IMR-90 (cell line): ENCODE measurements at regions not wholly inside any gene's neighbourhood (a gene's known extent, or its start where the extent isn't known, plus 50 kb on each side); places are given as distances from the start of the nearest gene placed in this dataset.

Experiments used
- ATAC-seq: fragments of 200-7000 bp; cut with Tn5 transposase; 2 replicates; pipeline ENCODE4 v1.9.1; 2020; ENCODE audit warnings: low read depth, mild to moderate bottlenecking, moderate library complexity
- BruUV-seq: library from RNA; stranded (reverse); fragments of 400-500 nt; replicated peaks from 2 replicates; lab custom pipeline; 2021; lab: Mats Ljungman, UMichigan
- CTCF ChIA-PET: fragments of 300-600 bp; formaldehyde crosslinking; extraction: SDS; loops from one replicate; lab custom pipeline; 2021; ENCODE audit warnings: antibody characterized with exemption; lab: Yijun Ruan, JAX
- POLR2A ChIA-PET: fragments of 300-600 bp; sonication (Branson Sonifier 250); formaldehyde crosslinking; loops from one replicate; lab custom pipeline; 2022; ENCODE audit warnings: antibody characterized with exemption; ENCODE audit not compliant: unreplicated experiment; lab: Charles Lee
- DNase-seq: peaks from one replicate; pipeline ENCODE4 v3.0.0; 2013
- H2AFZ ChIP-seq: replicated peaks from 2 replicates; pipeline ENCODE3; 2013; ENCODE audit warnings: low read length, mild to moderate bottlenecking; ENCODE audit not compliant: poor library complexity
- H2AK5ac ChIP-seq: 2 replicates; pipeline ENCODE4 v1.6.1; 2013; ENCODE audit warnings: low read depth, low read length, inconsistent platforms
- H2AK9ac ChIP-seq: replicated peaks from 2 replicates; pipeline ENCODE3; 2013; ENCODE audit warnings: mild to moderate bottlenecking, low read depth, low read length, moderate library complexity; ENCODE audit not compliant: poor library complexity
- H2BK120ac ChIP-seq: 2 replicates; pipeline ENCODE4 v1.6.1; 2013; ENCODE audit warnings: low read depth, low read length, inconsistent platforms
- H2BK15ac ChIP-seq: 3 replicates; pipeline ENCODE4 v1.6.1; 2013; ENCODE audit warnings: low read depth, low read length, inconsistent platforms
- H2BK20ac ChIP-seq: 2 replicates; pipeline ENCODE4 v1.6.1; 2013; ENCODE audit warnings: low read depth, mild to moderate bottlenecking, inconsistent platforms, low read length, moderate library complexity
- H2BK5ac ChIP-seq: 2 replicates; pipeline ENCODE4 v1.6.1; 2013; ENCODE audit warnings: mild to moderate bottlenecking, low read depth, low read length, inconsistent platforms; ENCODE audit not compliant: poor library complexity, severe bottlenecking
- H3K14ac ChIP-seq: replicated peaks from 2 replicates; pipeline ENCODE4 v1.6.1; 2013; ENCODE audit warnings: low read depth, low read length, inconsistent platforms
- H3K18ac ChIP-seq: 2 replicates; pipeline ENCODE4 v1.6.1; 2013; ENCODE audit warnings: low read depth, low read length, control low read depth
- H3K23ac ChIP-seq: 2 replicates; pipeline ENCODE4 v1.6.1; 2013; ENCODE audit warnings: low read depth, low read length, inconsistent platforms
- H3K27ac ChIP-seq: 2 replicates; pipeline ENCODE4 v1.5.1; 2013; ENCODE audit warnings: mild to moderate bottlenecking, control low read depth, low read length; ENCODE audit not compliant: insufficient read depth
- H3K27me3 ChIP-seq: 2 replicates; pipeline ENCODE4 v1.6.1; 2013; ENCODE audit warnings: low read length; ENCODE audit not compliant: control insufficient read depth, insufficient read depth
- H3K36me3 ChIP-seq: 2 replicates; pipeline ENCODE4 v1.6.1; 2013; ENCODE audit warnings: low read length, mixed read lengths; ENCODE audit not compliant: control insufficient read depth, insufficient read depth
- H3K4ac ChIP-seq: 2 replicates; pipeline ENCODE4 v1.6.1; 2013; ENCODE audit warnings: low read depth, low read length, inconsistent platforms
- H3K4me1 ChIP-seq: 2 replicates; pipeline ENCODE4 v1.6.1; 2013; ENCODE audit warnings: low read length, mixed read lengths; ENCODE audit not compliant: control insufficient read depth, insufficient read depth
- H3K4me2 ChIP-seq: 2 replicates; pipeline ENCODE4 v1.6.1; 2013; ENCODE audit warnings: low read depth, mild to moderate bottlenecking, control low read depth, low read length, moderate library complexity
- H3K4me3 ChIP-seq: 2 replicates; pipeline ENCODE4 v1.5.1; 2013; ENCODE audit warnings: low read depth, mild to moderate bottlenecking, control low read depth, low read length, moderate library complexity; ENCODE audit not compliant: insufficient read depth
- H3K56ac ChIP-seq: 2 replicates; pipeline ENCODE4 v1.6.1; 2013; ENCODE audit warnings: low read length, inconsistent platforms; ENCODE audit not compliant: insufficient read depth; ENCODE audit errors: extremely low read depth
- H3K79me1 ChIP-seq, 2 experiments: 2 replicates each; pipeline ENCODE4 v1.6.1; 2013; ENCODE audit warnings: low read length in 2 of 2, inconsistent platforms in 1 of 2, low read depth in 1 of 2
- H3K9ac ChIP-seq: 2 replicates; pipeline ENCODE4 v1.6.1; 2013; ENCODE audit warnings: low read depth, low read length, control low read depth
- H3K9me1 ChIP-seq: 2 replicates; pipeline ENCODE4 v1.6.1; 2013; ENCODE audit warnings: low read length, inconsistent platforms; ENCODE audit not compliant: insufficient read depth
- H3K9me3 ChIP-seq: 2 replicates; pipeline ENCODE4 v1.6.1; 2013; ENCODE audit warnings: low read length; ENCODE audit not compliant: control insufficient read depth, insufficient read depth
- H4K20me1 ChIP-seq: 2 replicates; pipeline ENCODE4 v1.6.1; 2013; ENCODE audit warnings: low read length, inconsistent platforms; ENCODE audit not compliant: insufficient read depth
- H4K5ac ChIP-seq: 2 replicates; pipeline ENCODE4 v1.6.1; 2013; ENCODE audit warnings: mild to moderate bottlenecking, low read depth, low read length, control low read depth
- H4K8ac ChIP-seq, 2 experiments: 2 replicates each; pipeline ENCODE4 v1.6.1; 2013; ENCODE audit warnings: low read depth in 2 of 2, low read length in 2 of 2, control low read depth in 1 of 2, inconsistent platforms in 1 of 2
- H4K91ac ChIP-seq: 2 replicates; pipeline ENCODE4 v1.6.1; 2013; ENCODE audit warnings: low read depth, low read length, inconsistent platforms; ENCODE audit not compliant: insufficient read depth
- BHLHE40 ChIP-seq: fragments of 150-350 bp; IDR thresholded peaks from 2 replicates; pipeline ENCODE4 v1.6.1; 2016; ENCODE audit warnings: mild to moderate bottlenecking, low read depth, low read length
- CEBPB ChIP-seq: IDR thresholded peaks from 2 replicates; pipeline ENCODE4 v1.6.1; 2012; ENCODE audit warnings: low read depth, low read length, improper control_type of control experiment
- CHD1 ChIP-seq: IDR thresholded peaks from 2 replicates; pipeline ENCODE4 v1.6.1; 2012; ENCODE audit warnings: low read depth, low read length, improper control_type of control experiment
- CTCF ChIP-seq: conservative IDR thresholded peaks from 2 replicates; pipeline ENCODE4 v1.5.1; 2012; ENCODE audit warnings: mild to moderate bottlenecking, low read depth, low read length, improper control_type of control experiment
- ELK1 ChIP-seq: fragments of 150-350 bp; IDR thresholded peaks from 2 replicates; pipeline ENCODE4 v1.6.1; 2016; ENCODE audit warnings: low read depth, mild to moderate bottlenecking, low read length, moderate library complexity, borderline replicate concordance
- FOS ChIP-seq: fragments of 150-350 bp; IDR thresholded peaks from 2 replicates; pipeline ENCODE4 v1.6.1; 2016; ENCODE audit warnings: low read depth, low read length
- MAFK ChIP-seq: IDR thresholded peaks from 2 replicates; pipeline ENCODE4 v1.6.1; 2012; ENCODE audit warnings: low read depth, low read length, improper control_type of control experiment
- MXI1 ChIP-seq: IDR thresholded peaks from 2 replicates; pipeline ENCODE4 v1.6.1; 2012; ENCODE audit warnings: low read depth, mild to moderate bottlenecking, low read length, moderate library complexity, borderline replicate concordance
- NFE2L2 ChIP-seq: fragments of 150-350 bp; IDR thresholded peaks from 2 replicates; pipeline ENCODE4 v1.6.1; 2016; ENCODE audit warnings: low read depth, mild to moderate bottlenecking, low read length
- POLR2A ChIP-seq: IDR thresholded peaks from 2 replicates; pipeline ENCODE4 v1.6.1; 2012; ENCODE audit warnings: mild to moderate bottlenecking, low read depth, low read length
- RAD21 ChIP-seq: IDR thresholded peaks from 2 replicates; pipeline ENCODE4 v1.6.1; 2012; ENCODE audit warnings: low read length, improper control_type of control experiment
- RCOR1 ChIP-seq: IDR thresholded peaks from 2 replicates; pipeline ENCODE4 v1.6.1; 2012; ENCODE audit warnings: mild to moderate bottlenecking, low read length, improper control_type of control experiment; ENCODE audit not compliant: insufficient replicate concordance
- USF2 ChIP-seq: fragments of 150-350 bp; IDR thresholded peaks from 2 replicates; pipeline ENCODE4 v1.6.1; 2017; ENCODE audit warnings: mild to moderate bottlenecking, antibody characterized with exemption, low read length, low read depth
- WGBS, 2 experiments: methylation state at CpG; one replicate each; pipeline versions ENCODE4 v1.1.5 to v1.1.7; 2013; ENCODE audit warnings: missing lambda C conversion rate in 2 of 2; ENCODE audit not compliant: insufficient read length in 1 of 2; ENCODE audit errors: extremely low coverage in 2 of 2; 5-methylcytosine and 5-hydroxymethylcytosine counted together
- dilution Hi-C: fragments of 300-500 bp; cut with HindIII; formaldehyde crosslinking; loops from one replicate; pipeline ENCODE4 v1.14.3; 2018; ENCODE audit warnings: low sequenced_read_pairs; ENCODE audit not compliant: unreplicated experiment
- in situ Hi-C: fragments of 300-500 bp; cut with MboI; formaldehyde crosslinking; loops from 3 replicates; pipeline ENCODE4 v1.14.3; 2019; ENCODE audit warnings: low sequenced_read_pairs, inconsistent platforms, mixed read lengths
- intact Hi-C: fragments of 100-400 bp; cut with micrococcal nuclease; formaldehyde crosslinking; loops from 2 replicates; pipeline ENCODE4 v1.10.0; 2022

- Histone ChIP-seq H3K79me1 (no peaks in the 10 kb centered on the region), H4K91ac (peak overlapping the region; percentile 36; the same call in 1 of the 2 replicates), H3K9me1 (0 out of 2 replicates have a peak, but pooled peaks cover 2% of the 10 kb centered on the region), H3K56ac (peak overlapping the region; percentile 83; the same call in 1 of the 2 replicates), H3K9ac (no peak overlapping the region), H3K14ac (no peak overlapping the region; the same call in 1 of the 2 replicates), H2BK20ac (peak overlapping the region; percentile 77; the same call in 1 of the 2 replicates), H4K5ac (peak overlapping the region; percentile 89; the same call in 1 of the 2 replicates), H4K8ac (peak overlapping the region in 1 of 2 experiments; percentile 87; a peak in 1 of 4 replicates), H3K9me3 (no peaks in the 10 kb centered on the region), H4K20me1 (no peaks in the 10 kb centered on the region), H3K18ac (peak overlapping the region; percentile 96; the same call in 1 of the 2 replicates), H3K23ac (peak overlapping the region; percentile 72; the same call in 1 of the 2 replicates), H3K4me1 (no peaks in the 10 kb centered on the region), H2BK120ac (peak overlapping the region; percentile 75; the same call in 1 of the 2 replicates), H2AK9ac (no peak overlapping the region), H2BK15ac (no peak overlapping the region), H2AFZ (no peak overlapping the region), H3K27ac (no peak overlapping the region), H3K36me3 (no peaks in the 10 kb centered on the region), H3K4me2 (peak overlapping the region; percentile 41; the same call in 1 of the 2 replicates), H3K4ac (peak overlapping the region; percentile 44; the same call in 1 of the 2 replicates), H3K4me3 (no peak overlapping the region), H2AK5ac (no peak overlapping the region), H3K27me3 (no peaks in the 10 kb centered on the region), H2BK5ac (peak overlapping the region; percentile 98)
- ChIA-PET POLR2A (no interaction called here), CTCF (interaction anchor here (0.5 kb wide), 1 partner anchor 38 kb away, joined by 3 read pairs; no protein-coding TSS in a partner anchor)
- peak; percentile 99 for DNase-seq
- no CpG with 5 or more reads among the region's 1 CpG for WGBS, 2 experiments
- no TSS peak for BruUV-seq
- dilution Hi-C loops, result no loop called here
- in situ Hi-C loops, result no loop called here
- intact Hi-C loops, result loop anchor here (2.0 to 5.0 kb wide), 2 partner anchors 21 to 41 kb away; no protein-coding TSS in a partner anchor
- TF ChIP-seq ELK1 (no peak), USF2 (no peak), MXI1 (no peak), RCOR1 (no peak), CEBPB (peak; percentile 85), NFE2L2 (peak; percentile 23; the same call in 1 of the 2 replicates), FOS (peak; percentile 92), BHLHE40 (peak; percentile 48; the same call in 1 of the 2 replicates), RAD21 (peak; percentile 31), CHD1 (no peak), POLR2A (no peak), CTCF (no peak), MAFK (peak; percentile 75)
- ATAC-seq, result peak; percentile 100
Measured at GRCh38 chr4:176988226-176988625, 195.5 kb upstream of the VEGFC start.
